Stimulated activated naive B cell treated with anti-CD40 and anti-IgM and Interleukin-4, amounts not matched to agents 10 μg/mL and 1 μg/mL and 100 μg/mL, for 72 hours (primary cell): ENCODE measurements at regions not wholly inside any gene's neighbourhood (a gene's known extent, or its start where the extent isn't known, plus 50 kb on each side); places are given as distances from the start of the nearest gene placed in this dataset.
A peak's percentile ranks its signal among the peaks of the same experiment; 100 is the strongest.

Source experiments
- ATAC-seq, 2 donors: fragments of 150-1000 bp; cut with Tn5 transposase; replicated peaks; 2 replicates each; pipeline ENCODE4 v1.10.0; 2021; ENCODE audit warnings: moderate library complexity in 1 of 2
- DNase-seq: peaks from one replicate; pipeline ENCODE4 v3.0.0; 2021
- H3K27ac Mint-ChIP-seq: one replicate; pipeline ENCODE4 v1.8.0; 2022; ENCODE audit warnings: mild to moderate bottlenecking, mixed read lengths
- H3K27me3 Mint-ChIP-seq, 2 donors: one replicate each; pipeline ENCODE4 v1.8.0; 2022; ENCODE audit warnings: mixed read lengths in 2 of 2
- H3K36me3 Mint-ChIP-seq, 2 donors: one replicate each; pipeline ENCODE4 v1.8.0; 2022; ENCODE audit warnings: mixed read lengths in 2 of 2, mild to moderate bottlenecking in 1 of 2
- H3K4me1 Mint-ChIP-seq, 2 donors: one replicate each; pipeline ENCODE4 v1.8.0; 2022; ENCODE audit warnings: mixed read lengths in 2 of 2, mild to moderate bottlenecking in 1 of 2
- H3K4me3 Mint-ChIP-seq, 2 donors: one replicate each; pipeline ENCODE4 v1.8.0; 2022; ENCODE audit warnings: mild to moderate bottlenecking in 2 of 2, mixed read lengths in 2 of 2, moderate library complexity in 1 of 2
- H3K9me3 Mint-ChIP-seq, 2 donors: one replicate each; pipeline ENCODE4 v1.8.0; 2022; ENCODE audit warnings: mixed read lengths in 2 of 2, mild to moderate bottlenecking in 1 of 2

GRCh38 chr22:22796724-22797123, 90.9 kb upstream of the IGLL5 start:
- Mint-ChIP-seq H3K27ac (no peak overlapping the region), H3K4me1 (peaks cover 15 to 25% of the 10 kb centered on the region in 2 donors), H3K27me3 (peaks cover 18 to 31% of the 10 kb centered on the region in 2 donors), H3K36me3 (peaks cover 0 to 4% of the 10 kb centered on the region in 2 donors), H3K9me3 (peaks cover 0 to 2% of the 10 kb centered on the region in 2 donors), H3K4me3 (no peak overlapping the region)
- DNase-seq (no peak), ATAC-seq (no peak)

- ATAC-seq (no peak), DNase-seq (no peak)
- Mint-ChIP-seq H3K36me3 (peaks cover 0 to 4% of the 10 kb centered on the region in 2 donors), H3K4me3 (no peak overlapping the region), H3K9me3 (peaks cover 0 to 2% of the 10 kb centered on the region in 2 donors), H3K4me1 (peaks cover 16 to 30% of the 10 kb centered on the region in 2 donors), H3K27me3 (peaks cover 22 to 36% of the 10 kb centered on the region in 2 donors), H3K27ac (no peak overlapping the region)
Observed at GRCh38 chr22:22798232-22798616, 89.4 kb upstream of the IGLL5 start.

- Mint-ChIP-seq H3K36me3 (peaks cover 0 to 4% of the 10 kb centered on the region in 2 donors), H3K4me1 (peaks cover 16 to 30% of the 10 kb centered on the region in 2 donors), H3K27me3 (peaks cover 22 to 36% of the 10 kb centered on the region in 2 donors), H3K27ac (no peak overlapping the region), H3K4me3 (no peak overlapping the region), H3K9me3 (peaks cover 0 to 2% of the 10 kb centered on the region in 2 donors)
- ATAC-seq (no peak), DNase-seq (no peak)
Observed at GRCh38 chr22:22798716-22799115, 88.9 kb upstream of the IGLL5 start.

GRCh38 chr22:22799561-22799960, 88.1 kb upstream of the IGLL5 start:
- ATAC-seq (no peak), DNase-seq (no peak)
- Mint-ChIP-seq H3K4me3 (no peak overlapping the region), H3K27ac (no peak overlapping the region), H3K36me3 (peaks cover 0 to 4% of the 10 kb centered on the region in 2 donors), H3K27me3 (peaks cover 22 to 36% of the 10 kb centered on the region in 2 donors), H3K9me3 (peaks cover 0 to 2% of the 10 kb centered on the region in 2 donors), H3K4me1 (peaks cover 16 to 30% of the 10 kb centered on the region in 2 donors)

- Mint-ChIP-seq H3K27ac (no peak overlapping the region), H3K4me1 (peaks cover 16 to 30% of the 10 kb centered on the region in 2 donors), H3K9me3 (peaks cover 0 to 2% of the 10 kb centered on the region in 2 donors), H3K4me3 (no peak overlapping the region), H3K36me3 (peaks cover 0 to 4% of the 10 kb centered on the region in 2 donors), H3K27me3 (peaks cover 22 to 36% of the 10 kb centered on the region in 2 donors)
- ATAC-seq = no peak
- no peak for DNase-seq
Observed at GRCh38 chr22:22800716-22801115, 86.9 kb upstream of the IGLL5 start.

- peak; percentile 31 to 58 for ATAC-seq
- H3K27me3 Mint-ChIP-seq = peaks cover 22 to 32% of the 10 kb centered on the region in 2 donors
- H3K27ac Mint-ChIP-seq = no peak overlapping the region
- H3K4me1 Mint-ChIP-seq = peaks cover 13 to 25% of the 10 kb centered on the region in 2 donors
- H3K9me3 Mint-ChIP-seq = no peaks in the 10 kb centered on the region
- DNase-seq = no peak
- no peaks in the 10 kb centered on the region for H3K36me3 Mint-ChIP-seq
- H3K4me3 Mint-ChIP-seq = no peak overlapping the region
Observed at GRCh38 chr22:22802339-22802970, 85.2 kb upstream of the IGLL5 start.

GRCh38 chr22:22803285-22803853, 84.2 kb upstream of the IGLL5 start:
- ATAC-seq (no peak), DNase-seq (no peak)
- Mint-ChIP-seq H3K9me3 (no peaks in the 10 kb centered on the region), H3K4me1 (peaks cover 7 to 18% of the 10 kb centered on the region in 2 donors), H3K27me3 (peaks cover 22 to 32% of the 10 kb centered on the region in 2 donors), H3K4me3 (no peak overlapping the region), H3K36me3 (no peaks in the 10 kb centered on the region), H3K27ac (no peak overlapping the region)

- Mint-ChIP-seq H3K27me3 (peaks cover 0 to 6% of the 10 kb centered on the region in 2 donors), H3K4me3 (no peak overlapping the region), H3K4me1 (peaks cover 14 to 22% of the 10 kb centered on the region in 2 donors), H3K9me3 (no peaks in the 10 kb centered on the region), H3K36me3 (no peaks in the 10 kb centered on the region), H3K27ac (no peak overlapping the region)
- ATAC-seq (peak; percentile 81 to 86), DNase-seq (peak; percentile 21)
Observed at GRCh38 chr22:22810018-22810427, 77.6 kb upstream of the IGLL5 start.

- H3K4me1 Mint-ChIP-seq = peaks cover 14 to 23% of the 10 kb centered on the region in 2 donors
- ATAC-seq = no peak
- no peak overlapping the region for H3K4me3 Mint-ChIP-seq
- H3K36me3 Mint-ChIP-seq = no peaks in the 10 kb centered on the region
- H3K9me3 Mint-ChIP-seq = no peaks in the 10 kb centered on the region
- peaks cover 0 to 6% of the 10 kb centered on the region in 2 donors for H3K27me3 Mint-ChIP-seq
- H3K27ac Mint-ChIP-seq = no peak overlapping the region
- no peak for DNase-seq
Observed at GRCh38 chr22:22810471-22810870, 77.1 kb upstream of the IGLL5 start.

GRCh38 chr22:22811016-22812009, 76.3 kb upstream of the IGLL5 start:
- Mint-ChIP-seq H3K36me3 (no peaks in the 10 kb centered on the region), H3K4me1 (peaks cover 21 to 30% of the 10 kb centered on the region in 2 donors), H3K27me3 (peaks cover 4 to 11% of the 10 kb centered on the region in 2 donors), H3K4me3 (no peak overlapping the region), H3K9me3 (no peaks in the 10 kb centered on the region), H3K27ac (peak overlapping the region; percentile 73)
- DNase-seq = no peak
- no peak for ATAC-seq

GRCh38 chr22:22812031-22812905, 75.3 kb upstream of the IGLL5 start:
- ATAC-seq (peak; percentile 82 to 85), DNase-seq (no peak)
- H3K36me3 Mint-ChIP-seq = no peaks in the 10 kb centered on the region
- H3K9me3 Mint-ChIP-seq = no peaks in the 10 kb centered on the region
- H3K4me1 Mint-ChIP-seq = peaks cover 21 to 30% of the 10 kb centered on the region in 2 donors
- no peak overlapping the region for H3K4me3 Mint-ChIP-seq
- peak overlapping the region; percentile 73 for H3K27ac Mint-ChIP-seq
- H3K27me3 Mint-ChIP-seq = peaks cover 4 to 20% of the 10 kb centered on the region in 2 donors

GRCh38 chr22:22813126-22814075, 74.2 kb upstream of the IGLL5 start:
- no peaks in the 10 kb centered on the region for H3K36me3 Mint-ChIP-seq
- peaks cover 22 to 31% of the 10 kb centered on the region in 2 donors for H3K4me1 Mint-ChIP-seq

More at GRCh38 chr22:22813126-22814075, 74.2 kb upstream of the IGLL5 start:
- DNase-seq = no peak
- Mint-ChIP-seq H3K4me3 (no peak overlapping the region), H3K27ac (no peak overlapping the region), H3K27me3 (peaks cover 4 to 17% of the 10 kb centered on the region in 2 donors), H3K9me3 (no peaks in the 10 kb centered on the region)
- ATAC-seq = no peak
